IMR-90 (cell line): ENCODE measurements at regions not wholly inside any gene's neighbourhood (a gene's known extent, or its start where the extent isn't known, plus 50 kb on each side); places are given as distances from the start of the nearest gene placed in this dataset.

ENCODE experiments used
- CHD1 ChIP-seq: IDR thresholded peaks from 2 replicates; pipeline ENCODE4 v1.6.1; 2012; ENCODE audit warnings: low read depth, low read length, improper control_type of control experiment
- CTCF ChIP-seq: conservative IDR thresholded peaks from 2 replicates; pipeline ENCODE4 v1.5.1; 2012; ENCODE audit warnings: mild to moderate bottlenecking, low read depth, low read length, improper control_type of control experiment
- MAZ ChIP-seq: IDR thresholded peaks from 2 replicates; pipeline ENCODE4 v1.6.1; 2012; ENCODE audit warnings: low read depth, mild to moderate bottlenecking, low read length, improper control_type of control experiment, moderate library complexity, borderline replicate concordance
- MXI1 ChIP-seq: IDR thresholded peaks from 2 replicates; pipeline ENCODE4 v1.6.1; 2012; ENCODE audit warnings: low read depth, mild to moderate bottlenecking, low read length, moderate library complexity, borderline replicate concordance
- POLR2A ChIP-seq: IDR thresholded peaks from 2 replicates; pipeline ENCODE4 v1.6.1; 2012; ENCODE audit warnings: mild to moderate bottlenecking, low read depth, low read length
- RAD21 ChIP-seq: IDR thresholded peaks from 2 replicates; pipeline ENCODE4 v1.6.1; 2012; ENCODE audit warnings: low read length, improper control_type of control experiment
- RCOR1 ChIP-seq: IDR thresholded peaks from 2 replicates; pipeline ENCODE4 v1.6.1; 2012; ENCODE audit warnings: mild to moderate bottlenecking, low read length, improper control_type of control experiment; ENCODE audit not compliant: insufficient replicate concordance
- USF2 ChIP-seq: fragments of 150-350 bp; IDR thresholded peaks from 2 replicates; pipeline ENCODE4 v1.6.1; 2017; ENCODE audit warnings: mild to moderate bottlenecking, antibody characterized with exemption, low read length, low read depth

GRCh38 chr4:126630230-126630629 lies 1002.5 kb upstream of the INTU start:
- TF ChIP-seq CHD1 (no peak), RAD21 (no peak), CTCF (no peak), MAZ (no peak), POLR2A (no peak), MXI1 (no peak), USF2 (no peak), RCOR1 (no peak)
